ENCODE measurements at regions not wholly inside any gene's neighbourhood (a gene's known extent, or its start where the extent isn't known, plus 50 kb on each side); places are given as distances from the start of the nearest gene placed in this dataset.

DNA sequence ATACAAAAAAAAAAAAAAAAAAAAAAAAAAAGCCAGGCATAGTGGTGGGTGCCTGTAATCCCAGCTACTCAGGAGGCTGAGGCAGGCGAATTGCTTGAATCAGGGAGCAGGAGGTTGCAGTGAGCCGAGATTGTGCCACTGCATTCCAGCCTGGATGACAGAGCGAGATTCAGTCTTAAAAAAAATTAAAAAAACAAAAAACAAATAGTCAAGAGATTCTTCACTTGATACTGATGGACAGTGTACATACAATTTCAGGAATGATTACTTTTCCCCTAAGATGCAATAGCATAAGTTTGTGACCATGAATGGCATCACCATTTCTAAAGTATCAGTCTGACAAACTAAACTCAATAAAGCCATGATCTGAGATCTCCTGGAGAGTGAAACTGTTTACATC is 60.8 kb upstream of the IVNS1ABP start:
- Histone ChIP-seq H3K9me3 (ENCODE audit: low read length) (no peaks in the 10 kb centered on the region), H3K4me1 (ENCODE audit: insufficient read depth, low read length) (peaks cover 33% of the 10 kb centered on the region), H3F3A (ENCODE audit: low read length, unreplicated experiment) (no peaks in the 10 kb centered on the region), H3K27me3 (ENCODE audit: low read length) (no peaks in the 10 kb centered on the region), H3K27ac (ENCODE audit: low read length) (no peak overlapping the region), H2AFZ (ENCODE audit: low read length) (no peak overlapping the region), H3K36me3 (ENCODE audit: low read depth, low read length) (no peaks in the 10 kb centered on the region), H3K9me2 (replicated peaks; ENCODE audit: low read length) (no peaks in the 10 kb centered on the region), H3K4me2 (ENCODE audit: low read length) (no peak overlapping the region), H3K9ac (ENCODE audit: low read length) (no peak overlapping the region), H4K20me1 (ENCODE audit: low read length) (no peaks in the 10 kb centered on the region), H3K79me2 (ENCODE audit: low read length) (no peaks in the 10 kb centered on the region), H3K4me3 (ENCODE audit: low read length) (no peak overlapping the region)
- ChIA-PET CTCF (no interaction called here), POLR2A (ENCODE audit: unreplicated experiment) (no interaction called here)
- no peak for ATAC-seq
- DNase-seq, result no peak
- intact Hi-C loops (cut with micrococcal nuclease), result no loop called here
- BruUV-seq (replicated peaks), result no TSS peak
- TF ChIP-seq EZH2 (IDR thresholded peaks at IDR 0.05; ENCODE audit: low read length, unreplicated experiment), result no peak
- TF ChIP-seq, protein P1, sequence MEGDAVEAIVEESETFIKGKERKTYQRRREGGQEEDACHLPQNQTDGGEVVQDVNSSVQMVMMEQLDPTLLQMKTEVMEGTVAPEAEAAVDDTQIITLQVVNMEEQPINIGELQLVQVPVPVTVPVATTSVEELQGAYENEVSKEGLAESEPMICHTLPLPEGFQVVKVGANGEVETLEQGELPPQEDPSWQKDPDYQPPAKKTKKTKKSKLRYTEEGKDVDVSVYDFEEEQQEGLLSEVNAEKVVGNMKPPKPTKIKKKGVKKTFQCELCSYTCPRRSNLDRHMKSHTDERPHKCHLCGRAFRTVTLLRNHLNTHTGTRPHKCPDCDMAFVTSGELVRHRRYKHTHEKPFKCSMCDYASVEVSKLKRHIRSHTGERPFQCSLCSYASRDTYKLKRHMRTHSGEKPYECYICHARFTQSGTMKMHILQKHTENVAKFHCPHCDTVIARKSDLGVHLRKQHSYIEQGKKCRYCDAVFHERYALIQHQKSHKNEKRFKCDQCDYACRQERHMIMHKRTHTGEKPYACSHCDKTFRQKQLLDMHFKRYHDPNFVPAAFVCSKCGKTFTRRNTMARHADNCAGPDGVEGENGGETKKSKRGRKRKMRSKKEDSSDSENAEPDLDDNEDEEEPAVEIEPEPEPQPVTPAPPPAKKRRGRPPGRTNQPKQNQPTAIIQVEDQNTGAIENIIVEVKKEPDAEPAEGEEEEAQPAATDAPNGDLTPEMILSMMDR (conservative IDR thresholded peaks at IDR 0.05; ENCODE audit: low read depth, low read length), result no peak
- TF ChIP-seq EZH2phosphoT487 (IDR thresholded peaks at IDR 0.05; ENCODE audit: borderline replicate concordance, low read length), result no peak

DNA sequence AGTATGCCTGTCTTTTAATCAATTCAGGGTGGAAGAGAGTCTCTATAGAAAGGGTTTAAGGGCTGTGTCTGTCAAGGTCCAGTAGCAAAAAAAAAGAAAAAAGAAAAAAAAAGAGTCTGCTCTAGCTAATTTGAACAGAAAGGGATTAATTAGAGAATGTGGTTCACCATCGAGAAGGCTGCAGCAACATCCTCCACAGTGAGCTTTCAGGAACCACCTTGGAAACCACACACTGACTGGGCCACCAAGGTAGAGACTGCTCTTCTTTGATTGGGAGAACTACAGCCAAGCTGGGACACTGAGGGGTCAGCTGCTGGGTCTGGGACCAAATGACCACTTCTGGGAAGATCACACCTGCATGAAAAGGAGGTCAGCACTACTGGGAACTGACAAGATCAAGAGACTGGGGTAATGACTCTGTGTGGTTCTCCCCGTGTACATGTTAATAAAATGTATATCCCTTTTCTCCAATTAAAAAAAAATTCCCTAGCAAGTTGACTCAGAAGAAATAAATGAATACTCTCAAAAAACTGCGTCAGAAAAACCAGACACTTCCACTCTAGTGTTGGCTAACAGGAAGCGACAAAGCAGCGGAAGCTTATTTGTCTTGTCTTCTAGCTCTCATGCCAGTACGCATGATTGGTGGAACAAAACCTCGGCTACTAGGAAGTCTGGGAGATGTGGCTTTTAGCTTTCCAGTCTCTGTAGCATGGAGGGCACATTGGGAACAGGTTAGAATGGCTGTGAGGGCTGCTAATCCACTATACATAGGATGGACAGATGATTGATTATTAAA is 60.0 kb upstream of the IVNS1ABP start:
- no peak overlapping the region for H3K4me3 ChIP-seq (ENCODE audit: low read length)
- DNase-seq (no peak), ATAC-seq (no peak)
- BruUV-seq (replicated peaks), result no TSS peak
- H3K36me3 ChIP-seq (ENCODE audit: low read depth, low read length), result no peaks in the 10 kb centered on the region
- intact Hi-C loops (cut with micrococcal nuclease), result no loop called here
- H2AFZ ChIP-seq (ENCODE audit: low read length), result no peak overlapping the region
- POLR2A ChIA-PET (ENCODE audit: unreplicated experiment), result no interaction called here
- H3K79me2 ChIP-seq (ENCODE audit: low read length), result no peaks in the 10 kb centered on the region
- H3K4me1 ChIP-seq (ENCODE audit: insufficient read depth, low read length), result peaks cover 34% of the 10 kb centered on the region
- no peak overlapping the region for H3K9ac ChIP-seq (ENCODE audit: low read length)
- H3K9me2 ChIP-seq (replicated peaks; ENCODE audit: low read length), result no peaks in the 10 kb centered on the region
- H3K9me3 ChIP-seq (ENCODE audit: low read length), result no peaks in the 10 kb centered on the region
- no peak overlapping the region for H3K4me2 ChIP-seq (ENCODE audit: low read length)
- no peaks in the 10 kb centered on the region for H3K27me3 ChIP-seq (ENCODE audit: low read length)
- no peaks in the 10 kb centered on the region for H4K20me1 ChIP-seq (ENCODE audit: low read length)
- no peaks in the 10 kb centered on the region for H3F3A ChIP-seq (ENCODE audit: low read length, unreplicated experiment)
- no peak overlapping the region for H3K27ac ChIP-seq (ENCODE audit: low read length)
- TF ChIP-seq EZH2 (IDR thresholded peaks at IDR 0.05; ENCODE audit: low read length, unreplicated experiment) (no peak), EZH2phosphoT487 (IDR thresholded peaks at IDR 0.05; ENCODE audit: borderline replicate concordance, low read length) (no peak)
- TF ChIP-seq, protein P1 (conservative IDR thresholded peaks at IDR 0.05; ENCODE audit: low read depth, low read length), result no peak
- CTCF ChIA-PET, result no interaction called here

DNA sequence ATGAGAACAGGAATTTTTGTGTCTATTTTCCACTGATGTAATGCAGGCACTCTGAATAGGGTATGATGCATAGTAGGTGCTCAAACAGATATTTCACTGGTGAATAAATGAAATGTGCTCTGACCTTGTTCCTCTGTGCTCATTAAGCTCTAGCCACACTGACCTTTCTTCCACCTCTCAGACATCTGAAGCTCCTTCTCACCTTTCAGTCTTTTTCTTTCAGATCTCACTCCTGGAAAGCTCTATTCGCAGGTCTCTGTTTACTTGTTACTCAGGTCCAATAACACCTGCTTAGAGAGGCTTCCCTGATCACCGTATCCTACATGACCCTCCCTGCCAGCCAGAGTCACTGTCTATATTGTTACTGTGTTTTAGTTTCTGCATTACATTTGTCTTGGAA is 59.2 kb upstream of the IVNS1ABP start:
- no peaks in the 10 kb centered on the region for H3K9me3 ChIP-seq (ENCODE audit: low read length)
- TF ChIP-seq EZH2phosphoT487 (IDR thresholded peaks at IDR 0.05; ENCODE audit: borderline replicate concordance, low read length) (no peak), EZH2 (IDR thresholded peaks at IDR 0.05; ENCODE audit: low read length, unreplicated experiment) (no peak)
- TF ChIP-seq, protein P1 (conservative IDR thresholded peaks at IDR 0.05; ENCODE audit: low read depth, low read length), result no peak
- CTCF ChIA-PET, result no interaction called here
- H3K9ac ChIP-seq (ENCODE audit: low read length), result no peak overlapping the region
- no peaks in the 10 kb centered on the region for H3K9me2 ChIP-seq (replicated peaks; ENCODE audit: low read length)
- POLR2A ChIA-PET (ENCODE audit: unreplicated experiment), result no interaction called here
- intact Hi-C loops (cut with micrococcal nuclease), result no loop called here
- H3K27ac ChIP-seq (ENCODE audit: low read length), result no peak overlapping the region; the same call in 1 of the 2 replicates
- ATAC-seq (no peak), DNase-seq (no peak)
- no TSS peak for BruUV-seq (replicated peaks)
- H3K4me2 ChIP-seq (ENCODE audit: low read length), result no peak overlapping the region
- no peaks in the 10 kb centered on the region for H3K36me3 ChIP-seq (ENCODE audit: low read depth, low read length)
- H2AFZ ChIP-seq (ENCODE audit: low read length), result no peak overlapping the region
- H3K27me3 ChIP-seq (ENCODE audit: low read length), result no peaks in the 10 kb centered on the region
- H4K20me1 ChIP-seq (ENCODE audit: low read length), result no peaks in the 10 kb centered on the region
- no peaks in the 10 kb centered on the region for H3K79me2 ChIP-seq (ENCODE audit: low read length)
- no peaks in the 10 kb centered on the region for H3F3A ChIP-seq (ENCODE audit: low read length, unreplicated experiment)
- H3K4me1 ChIP-seq (ENCODE audit: insufficient read depth, low read length), result peaks cover 34% of the 10 kb centered on the region
- no peak overlapping the region for H3K4me3 ChIP-seq (ENCODE audit: low read length)

Data from PC-3 (cell line).